Memory B cell (primary cell): ENCODE measurements at regions not wholly inside any gene's neighbourhood (a gene's known extent, or its start where the extent isn't known, plus 50 kb on each side); places are given as distances from the start of the nearest gene placed in this dataset.

Source experiments
- ATAC-seq: fragments of 150-1000 bp; cut with Tn5 transposase; 2 replicates; pipeline ENCODE4 v1.10.0; 2021; ENCODE audit warnings: low read depth, mild to moderate bottlenecking, moderate library complexity
- DNase-seq, 2 donors: peaks; one replicate each; pipeline ENCODE4 v3.0.0; 2022; ENCODE audit warnings: low spot score in 2 of 2
- H3K27ac Mint-ChIP-seq: one replicate; pipeline ENCODE4 v1.8.0; 2022; ENCODE audit warnings: mild to moderate bottlenecking, moderate library complexity, mixed read lengths
- H3K27me3 Mint-ChIP-seq: one replicate; pipeline ENCODE4 v1.8.0; 2022; ENCODE audit warnings: mixed read lengths
- H3K36me3 Mint-ChIP-seq: one replicate; pipeline ENCODE4 v1.8.0; 2022; ENCODE audit warnings: mild to moderate bottlenecking, mixed read lengths
- H3K4me1 Mint-ChIP-seq: one replicate; pipeline ENCODE4 v1.8.0; 2022; ENCODE audit warnings: mixed read lengths
- H3K4me3 Mint-ChIP-seq: one replicate; pipeline ENCODE4 v1.8.0; 2022; ENCODE audit warnings: mild to moderate bottlenecking, moderate library complexity, mixed read lengths
- H3K9me3 Mint-ChIP-seq: one replicate; pipeline ENCODE4 v1.8.0; 2022; ENCODE audit warnings: mixed read lengths

DNA sequence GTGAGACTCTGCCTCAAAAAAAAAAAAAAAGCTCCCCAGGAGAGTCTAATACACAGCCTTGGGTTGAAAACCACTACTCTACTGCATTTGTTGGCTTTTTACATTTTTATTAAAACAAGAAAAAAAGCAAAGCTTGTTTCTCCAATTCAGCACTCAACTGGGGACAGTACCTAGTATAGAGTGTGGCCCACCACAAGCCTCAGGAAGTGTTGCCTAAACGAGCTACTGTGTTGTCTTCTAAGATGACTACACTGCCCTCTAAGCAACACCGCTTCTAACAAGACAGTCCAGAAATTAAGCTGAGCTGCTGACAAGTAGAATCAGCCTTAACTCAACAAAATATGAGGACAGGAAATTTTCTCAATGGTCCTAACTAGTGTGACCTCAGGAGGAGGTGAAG is 522.2 kb downstream of the FGF9 start:
- Mint-ChIP-seq H3K4me3 (no peak overlapping the region), H3K9me3 (no peaks in the 10 kb centered on the region), H3K4me1 (no peaks in the 10 kb centered on the region), H3K27ac (peak overlapping the region; percentile 38), H3K36me3 (no peaks in the 10 kb centered on the region), H3K27me3 (peaks cover 7% of the 10 kb centered on the region)
- ATAC-seq (no peak), DNase-seq (no peak)

DNA sequence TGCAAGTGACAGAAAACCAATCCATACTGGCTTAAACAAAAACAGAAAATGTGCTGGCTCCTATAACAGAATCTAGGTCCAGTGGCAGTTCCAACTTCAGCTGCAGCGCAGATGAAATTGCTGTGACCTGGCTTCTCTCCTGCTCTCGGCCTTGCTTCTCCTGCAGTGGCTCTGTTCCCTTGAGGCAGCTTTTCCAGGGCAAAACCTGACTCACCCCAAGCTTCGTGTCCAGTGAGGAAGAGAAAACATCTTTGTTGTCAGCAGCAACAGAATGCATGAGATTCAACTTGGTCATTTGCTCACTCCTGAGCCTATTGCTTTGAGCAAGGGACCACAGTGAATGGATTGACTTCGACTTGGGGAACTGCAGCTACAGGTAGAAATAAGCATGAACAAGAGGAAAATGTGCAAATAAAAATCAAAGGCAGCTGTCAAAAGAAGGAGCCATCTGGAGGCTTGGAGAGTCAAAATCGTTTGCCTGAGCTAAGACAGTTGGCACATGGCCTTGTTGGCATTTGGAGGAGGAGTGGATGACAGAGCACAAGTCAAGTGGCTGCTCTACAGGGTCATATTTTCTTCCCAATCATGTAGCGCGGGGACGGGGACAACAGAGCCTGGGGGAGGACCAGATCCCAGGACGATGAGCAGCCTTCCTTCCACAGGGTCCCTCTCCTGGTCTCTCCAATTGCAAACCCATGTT is 523.4 kb downstream of the FGF9 start:
- ATAC-seq (no peak), DNase-seq (no peak)
- Mint-ChIP-seq H3K36me3 (no peaks in the 10 kb centered on the region), H3K4me1 (no peaks in the 10 kb centered on the region), H3K9me3 (no peaks in the 10 kb centered on the region), H3K27ac (no peak overlapping the region), H3K27me3 (peaks cover 2% of the 10 kb centered on the region), H3K4me3 (no peak overlapping the region)

DNA sequence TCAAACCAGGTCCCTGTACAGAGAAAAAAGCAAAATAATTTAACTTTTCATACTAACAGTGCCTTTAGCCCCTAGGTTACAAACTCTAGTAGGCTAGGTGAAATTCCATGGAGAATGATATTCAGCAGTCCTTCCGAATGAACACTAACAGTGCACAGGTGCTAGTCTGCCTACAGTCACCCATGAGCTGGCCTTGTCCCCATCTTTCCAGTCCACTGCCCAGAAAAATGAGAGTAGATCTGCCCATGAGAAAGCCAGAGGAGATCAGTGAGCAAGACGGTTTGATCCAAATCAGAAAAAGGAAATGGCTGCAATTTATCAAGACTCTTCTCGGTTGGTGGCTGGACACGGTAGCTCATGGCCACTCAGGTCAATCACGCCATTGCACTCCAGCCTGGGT is 524.9 kb downstream of the FGF9 start:
- Mint-ChIP-seq H3K4me3 (no peak overlapping the region), H3K9me3 (no peaks in the 10 kb centered on the region), H3K36me3 (no peaks in the 10 kb centered on the region), H3K27me3 (no peaks in the 10 kb centered on the region), H3K4me1 (no peaks in the 10 kb centered on the region), H3K27ac (no peak overlapping the region)
- ATAC-seq: no peak
- no peak for DNase-seq

- H3K4me1 Mint-ChIP-seq: no peaks in the 10 kb centered on the region
- no peaks in the 10 kb centered on the region for H3K9me3 Mint-ChIP-seq
- no peak for ATAC-seq
- DNase-seq: no peak
- H3K4me3 Mint-ChIP-seq: no peak overlapping the region
- no peaks in the 10 kb centered on the region for H3K27me3 Mint-ChIP-seq
- no peak overlapping the region for H3K27ac Mint-ChIP-seq
- H3K36me3 Mint-ChIP-seq: no peaks in the 10 kb centered on the region
Measured at GRCh38 chr13:22196777-22197176, 525.9 kb downstream of the FGF9 start.

DNA sequence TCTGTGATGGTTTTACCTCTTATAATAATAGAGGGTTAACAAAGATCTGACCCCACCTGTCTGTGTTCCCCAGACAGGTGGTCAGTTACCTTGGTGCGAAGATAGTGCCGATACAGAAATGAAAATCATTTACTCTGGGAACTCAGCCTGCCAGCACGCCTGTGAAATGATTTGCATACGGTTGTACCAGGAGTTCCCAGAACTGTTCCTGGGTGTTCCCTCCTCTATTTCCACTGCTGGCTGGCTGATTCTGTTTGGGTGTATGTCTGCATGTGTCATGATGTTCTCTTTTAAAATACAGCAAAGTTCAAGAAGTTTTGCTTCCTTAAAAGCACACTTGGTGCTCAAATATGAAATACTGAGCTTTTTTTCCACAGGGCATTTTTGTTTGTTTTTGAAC is 527.1 kb downstream of the FGF9 start:
- Mint-ChIP-seq H3K27me3 (no peaks in the 10 kb centered on the region), H3K4me3 (no peak overlapping the region), H3K27ac (no peak overlapping the region), H3K9me3 (no peaks in the 10 kb centered on the region), H3K36me3 (no peaks in the 10 kb centered on the region), H3K4me1 (no peaks in the 10 kb centered on the region)
- ATAC-seq: no peak
- no peak for DNase-seq

DNA sequence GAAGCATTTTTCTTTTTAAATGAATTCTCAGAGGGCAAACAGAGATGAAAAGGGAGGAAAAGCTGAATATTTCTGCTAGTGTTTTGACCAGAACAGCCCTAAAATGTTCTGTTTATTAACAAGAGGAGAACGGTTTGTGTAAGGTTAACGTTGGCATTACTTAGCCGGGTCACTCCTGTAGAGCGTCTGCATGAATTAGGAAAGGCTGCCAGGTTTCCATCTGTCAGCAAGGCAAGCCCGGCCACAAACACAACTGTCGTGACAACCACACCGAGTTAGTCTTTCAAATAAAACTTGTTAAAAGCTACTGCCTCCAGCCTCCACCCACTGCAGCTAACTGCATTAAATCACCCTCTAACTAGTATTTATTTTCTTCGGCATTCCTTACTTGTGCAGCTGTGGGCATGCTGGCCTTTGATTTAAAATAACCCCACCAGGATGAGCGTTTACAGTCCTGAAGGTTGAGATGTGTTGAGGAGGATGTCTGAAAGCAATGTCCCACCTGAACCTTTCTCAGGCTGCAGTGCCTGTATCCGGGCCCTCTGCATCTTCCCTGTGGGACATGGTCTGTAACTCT is 527.9 kb downstream of the FGF9 start:
- no peak overlapping the region for H3K4me3 Mint-ChIP-seq
- H3K27ac Mint-ChIP-seq: peak overlapping the region; percentile 24
- H3K36me3 Mint-ChIP-seq: no peaks in the 10 kb centered on the region
- H3K27me3 Mint-ChIP-seq: no peaks in the 10 kb centered on the region
- DNase-seq: no peak
- H3K4me1 Mint-ChIP-seq: no peaks in the 10 kb centered on the region
- no peaks in the 10 kb centered on the region for H3K9me3 Mint-ChIP-seq
- ATAC-seq: no peak

DNA sequence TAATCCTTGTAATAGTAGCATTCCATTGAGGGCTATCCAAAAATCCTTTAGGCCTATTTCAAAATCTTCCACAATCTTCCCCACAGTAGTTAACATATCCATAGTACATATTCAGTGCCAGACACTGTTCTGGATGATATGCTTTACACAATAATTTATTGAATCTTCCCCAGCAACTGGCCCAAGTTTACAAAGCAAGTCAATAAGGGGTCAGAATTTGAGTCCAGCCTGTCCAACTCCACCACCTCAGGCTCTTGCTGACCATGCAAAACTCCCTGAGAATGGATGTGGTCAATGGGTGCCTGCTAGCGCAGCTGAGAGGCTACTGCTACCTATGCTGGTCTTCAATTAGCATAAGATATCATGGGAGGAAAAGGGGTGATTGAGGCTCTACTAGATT is 529.6 kb downstream of the FGF9 start:
- no peaks in the 10 kb centered on the region for H3K27me3 Mint-ChIP-seq
- no peaks in the 10 kb centered on the region for H3K4me1 Mint-ChIP-seq
- H3K27ac Mint-ChIP-seq: no peak overlapping the region
- H3K9me3 Mint-ChIP-seq: no peaks in the 10 kb centered on the region
- ATAC-seq (no peak), DNase-seq (no peak)
- H3K36me3 Mint-ChIP-seq: no peaks in the 10 kb centered on the region
- no peak overlapping the region for H3K4me3 Mint-ChIP-seq

DNA sequence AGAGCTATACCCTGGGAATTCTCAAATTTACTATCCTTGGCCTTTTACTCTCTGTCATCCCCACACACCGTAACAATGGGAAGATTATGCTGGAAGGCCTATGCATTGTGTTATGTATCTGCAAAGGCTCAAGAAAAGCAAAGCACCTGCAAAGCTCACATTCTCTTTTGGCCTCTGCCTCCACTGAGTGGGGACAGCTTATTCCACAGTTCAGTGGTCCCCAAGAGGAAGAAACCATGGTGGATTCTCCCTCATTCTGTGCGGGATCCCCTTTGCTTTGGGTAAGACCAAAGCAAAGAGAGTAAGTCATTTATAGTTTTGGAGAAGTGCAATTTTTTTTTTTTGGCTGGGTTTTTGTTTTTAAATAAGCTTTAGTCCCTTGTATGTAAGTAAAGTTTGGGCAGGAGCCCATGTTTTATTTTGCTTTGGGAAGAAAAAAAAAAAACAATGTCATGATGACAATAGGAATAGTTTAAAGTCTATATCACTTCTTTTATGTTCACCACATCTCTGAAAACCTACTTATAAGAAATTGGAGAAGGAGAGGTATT is 530.6 kb downstream of the FGF9 start:
- ATAC-seq: no peak
- Mint-ChIP-seq H3K9me3 (no peaks in the 10 kb centered on the region), H3K27ac (no peak overlapping the region), H3K4me3 (no peak overlapping the region), H3K4me1 (no peaks in the 10 kb centered on the region), H3K36me3 (no peaks in the 10 kb centered on the region), H3K27me3 (no peaks in the 10 kb centered on the region)
- DNase-seq: no peak

GRCh38 chr13:22210134-22210930 is 539.5 kb downstream of the FGF9 start:
- ATAC-seq (no peak), DNase-seq (no peak)
- Mint-ChIP-seq H3K4me3 (no peak overlapping the region), H3K4me1 (peaks cover 2% of the 10 kb centered on the region), H3K36me3 (no peaks in the 10 kb centered on the region), H3K9me3 (peaks cover 1% of the 10 kb centered on the region), H3K27ac (no peak overlapping the region), H3K27me3 (no peaks in the 10 kb centered on the region)

GRCh38 chr13:22211876-22212275 is 541.0 kb downstream of the FGF9 start:
- no peak overlapping the region for H3K27ac Mint-ChIP-seq
- peaks cover 2% of the 10 kb centered on the region for H3K4me1 Mint-ChIP-seq
- no peaks in the 10 kb centered on the region for H3K27me3 Mint-ChIP-seq
- no peaks in the 10 kb centered on the region for H3K9me3 Mint-ChIP-seq
- no peaks in the 10 kb centered on the region for H3K36me3 Mint-ChIP-seq
- ATAC-seq (no peak), DNase-seq (no peak)
- no peak overlapping the region for H3K4me3 Mint-ChIP-seq

DNA sequence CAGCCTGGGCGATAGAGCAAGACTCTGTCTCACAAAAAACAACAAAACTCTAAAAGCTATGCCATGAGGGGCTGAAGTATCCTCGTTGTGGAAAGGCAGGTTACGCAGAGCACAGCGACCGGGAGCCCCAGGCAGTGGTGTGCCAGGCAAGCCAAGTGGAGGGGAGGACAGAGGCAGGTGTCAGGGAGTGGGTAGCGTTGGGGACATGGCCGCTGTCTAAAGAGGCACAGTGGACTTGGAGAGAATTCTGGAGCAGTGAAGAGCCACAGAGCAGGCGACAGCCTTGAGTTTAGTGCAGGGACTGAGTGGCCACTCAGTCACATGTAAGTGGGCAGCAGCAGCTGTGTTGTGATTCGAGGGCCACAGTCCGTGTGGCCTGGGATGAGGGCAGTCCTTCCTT is 541.7 kb downstream of the FGF9 start:
- H3K4me3 Mint-ChIP-seq: no peak overlapping the region

DNA sequence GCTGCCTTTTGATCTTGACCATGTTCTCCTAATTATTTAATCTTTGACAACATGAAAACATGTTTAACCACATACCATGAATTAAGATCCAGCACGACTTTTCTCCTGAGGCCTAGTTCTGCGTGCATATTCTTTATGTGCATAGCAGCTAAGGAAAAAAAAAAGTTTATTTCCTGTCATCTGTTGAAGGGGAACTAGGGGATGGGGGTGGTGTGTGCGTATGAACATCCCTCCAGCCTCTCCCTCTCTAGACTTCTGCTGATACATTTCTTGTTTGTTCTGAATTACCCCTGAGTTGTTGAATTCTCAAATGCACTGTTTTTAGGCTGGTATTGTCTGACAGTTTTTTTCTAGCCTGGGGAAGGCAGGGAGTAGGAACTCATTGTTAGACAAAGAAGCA is 543.3 kb downstream of the FGF9 start:
- Mint-ChIP-seq H3K27ac (no peak overlapping the region), H3K9me3 (no peaks in the 10 kb centered on the region), H3K4me1 (peaks cover 2% of the 10 kb centered on the region), H3K4me3 (no peak overlapping the region), H3K36me3 (no peaks in the 10 kb centered on the region), H3K27me3 (no peaks in the 10 kb centered on the region)
- ATAC-seq (peak; percentile 29), DNase-seq (no peak)

More for the DNA sequence above, 541.7 kb downstream of the FGF9 start:
- DNase-seq (no peak), ATAC-seq (no peak)
- no peak overlapping the region for H3K27ac Mint-ChIP-seq
- H3K4me1 Mint-ChIP-seq: peaks cover 2% of the 10 kb centered on the region
- no peaks in the 10 kb centered on the region for H3K27me3 Mint-ChIP-seq
- H3K36me3 Mint-ChIP-seq: no peaks in the 10 kb centered on the region
- no peaks in the 10 kb centered on the region for H3K9me3 Mint-ChIP-seq

DNA sequence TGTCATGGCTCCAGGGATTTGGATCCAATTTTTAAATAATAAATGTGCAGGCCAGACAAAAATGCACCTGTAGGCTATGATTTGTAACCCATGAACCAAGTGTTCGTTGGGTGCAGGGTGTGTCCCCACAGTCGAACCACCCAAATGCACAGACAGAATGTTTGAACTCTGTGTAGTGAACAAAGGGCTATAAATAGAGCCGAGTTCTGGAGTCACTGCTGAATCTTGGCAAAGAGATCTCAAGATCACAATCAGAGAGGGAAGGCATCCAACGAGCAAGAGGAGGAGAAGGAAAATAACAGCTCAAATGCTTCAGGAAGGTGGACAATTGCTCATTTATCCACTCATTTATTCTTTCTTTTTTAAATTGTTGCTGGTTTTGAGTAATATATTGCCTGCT is 547.9 kb downstream of the FGF9 start:
- Mint-ChIP-seq H3K27ac (no peak overlapping the region), H3K27me3 (no peaks in the 10 kb centered on the region), H3K4me3 (no peak overlapping the region), H3K36me3 (no peaks in the 10 kb centered on the region), H3K9me3 (no peaks in the 10 kb centered on the region), H3K4me1 (peaks cover 2% of the 10 kb centered on the region)
- DNase-seq (no peak), ATAC-seq (no peak)

- DNase-seq (no peak), ATAC-seq (no peak)
- Mint-ChIP-seq H3K4me3 (no peak overlapping the region), H3K9me3 (no peaks in the 10 kb centered on the region), H3K27ac (no peak overlapping the region), H3K27me3 (no peaks in the 10 kb centered on the region), H3K36me3 (no peaks in the 10 kb centered on the region), H3K4me1 (no peaks in the 10 kb centered on the region)
Measured at GRCh38 chr13:22219709-22220108, 548.8 kb downstream of the FGF9 start.
